ENCODE measurements at regions not wholly inside any gene's neighbourhood (a gene's known extent, or its start where the extent isn't known, plus 50 kb on each side); places are given as distances from the start of the nearest gene placed in this dataset.

DNA sequence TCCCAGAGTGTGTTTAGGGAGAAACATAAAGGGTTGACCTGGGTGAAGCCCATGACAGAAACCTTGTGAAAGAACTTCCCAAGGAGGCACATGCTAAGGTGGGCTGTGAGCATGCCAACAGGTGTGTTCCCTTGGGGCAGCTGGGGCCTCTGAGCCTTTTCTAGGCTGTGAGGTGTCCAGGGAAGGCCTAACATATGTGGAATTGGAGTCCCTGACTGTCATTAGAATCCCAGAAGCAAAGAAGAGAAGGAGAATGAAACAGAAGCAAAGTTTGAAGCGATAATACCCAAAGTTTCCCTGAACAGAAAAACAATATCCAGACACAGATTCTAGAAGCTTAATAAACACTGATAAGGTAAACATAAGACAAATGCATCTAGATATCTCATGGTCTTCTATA, 143.3 kb downstream of the CD83 start:
- DNase-seq (ENCODE audit: low spot score, unreplicated experiment), result no peak
- Mint-ChIP-seq H3K4me3 (ENCODE audit: low read depth) (no peak overlapping the region), H3K9me3 (ENCODE audit: low read depth) (peaks cover 18% of the 10 kb centered on the region), H3K4me1 (ENCODE audit: low read depth) (peaks cover 16% of the 10 kb centered on the region), H3K27ac (no peak overlapping the region), H3K36me3 (ENCODE audit: insufficient read depth) (peaks cover 3% of the 10 kb centered on the region), H3K27me3 (peaks cover 9% of the 10 kb centered on the region)
- TF ChIP-seq CTCF (IDR thresholded peaks at IDR 0.05; ENCODE audit: unreplicated experiment), result no peak

- H3K27ac Mint-ChIP-seq, result no peak overlapping the region
- H3K9me3 Mint-ChIP-seq (ENCODE audit: low read depth), result peaks cover 18% of the 10 kb centered on the region
- no peak for DNase-seq (ENCODE audit: low spot score, unreplicated experiment)
- H3K36me3 Mint-ChIP-seq (ENCODE audit: insufficient read depth), result peaks cover 3% of the 10 kb centered on the region
- no peak for TF ChIP-seq CTCF (IDR thresholded peaks at IDR 0.05; ENCODE audit: unreplicated experiment)
- H3K4me3 Mint-ChIP-seq (ENCODE audit: low read depth), result no peak overlapping the region
- peaks cover 8% of the 10 kb centered on the region for H3K27me3 Mint-ChIP-seq
- peaks cover 2% of the 10 kb centered on the region for H3K4me1 Mint-ChIP-seq (ENCODE audit: low read depth)
Measured at GRCh38 chr6:14263881-14264424, 146.4 kb downstream of the CD83 start.

DNA sequence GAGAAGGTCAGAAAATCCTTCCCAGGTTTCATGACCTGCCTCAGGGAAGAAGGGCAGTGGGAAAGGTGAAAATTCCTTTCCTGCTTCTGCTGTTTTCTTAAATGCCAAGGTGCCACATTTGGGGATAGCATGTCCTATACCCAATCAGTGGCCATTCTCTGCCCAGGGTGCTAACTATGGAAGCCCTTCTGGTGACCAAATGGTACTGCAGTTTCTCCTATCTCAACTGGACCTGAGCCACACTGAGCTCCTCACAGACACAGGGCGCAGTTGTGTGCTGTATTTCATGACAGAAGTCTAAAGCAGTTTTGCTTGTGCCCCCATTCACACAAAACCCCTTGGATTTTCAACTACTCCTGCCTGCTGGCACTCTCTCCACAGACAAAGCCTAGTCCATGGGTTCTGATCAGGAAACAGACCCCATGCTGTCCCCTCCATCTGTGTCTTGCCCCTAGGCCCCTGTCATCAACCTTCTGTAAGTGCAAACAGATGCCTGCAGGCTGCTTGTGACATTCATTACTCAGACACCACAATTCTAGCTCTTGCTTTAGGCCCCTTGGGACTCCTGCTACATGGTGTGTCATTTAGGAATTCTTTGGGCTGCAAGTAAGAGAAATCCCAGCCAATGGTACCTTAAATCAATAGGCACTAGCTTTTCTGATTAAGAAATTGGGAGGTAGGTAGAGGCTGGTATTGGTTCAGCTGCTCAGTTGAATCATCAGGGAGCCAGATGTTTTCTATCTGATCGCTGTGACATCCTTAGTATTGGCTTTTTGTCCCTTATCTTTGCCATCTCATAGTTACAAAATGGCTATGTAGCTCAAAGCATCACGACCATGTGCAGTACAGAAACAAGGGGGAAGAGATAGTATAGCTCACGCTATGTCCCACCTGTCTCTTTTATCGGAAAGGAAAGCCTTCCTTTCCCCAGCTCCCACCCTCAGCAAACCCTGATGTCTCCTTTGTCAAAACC, 147.8 kb downstream of the CD83 start:
- H3K27me3 Mint-ChIP-seq, result peaks cover 8% of the 10 kb centered on the region

GRCh38 chr6:14266266-14266665, 148.7 kb downstream of the CD83 start:
- Mint-ChIP-seq H3K27ac (no peak overlapping the region), H3K27me3 (peaks cover 8% of the 10 kb centered on the region), H3K4me3 (ENCODE audit: low read depth) (no peak overlapping the region), H3K36me3 (ENCODE audit: insufficient read depth) (peaks cover 1% of the 10 kb centered on the region), H3K9me3 (ENCODE audit: low read depth) (peaks cover 12% of the 10 kb centered on the region), H3K4me1 (ENCODE audit: low read depth) (no peaks in the 10 kb centered on the region)
- no peak for TF ChIP-seq CTCF (IDR thresholded peaks at IDR 0.05; ENCODE audit: unreplicated experiment)
- DNase-seq (ENCODE audit: low spot score, unreplicated experiment), result no peak

More for the DNA sequence above, 147.8 kb downstream of the CD83 start:
- Mint-ChIP-seq H3K36me3 (ENCODE audit: insufficient read depth) (peaks cover 3% of the 10 kb centered on the region), H3K4me1 (ENCODE audit: low read depth) (no peaks in the 10 kb centered on the region), H3K9me3 (ENCODE audit: low read depth) (peaks cover 18% of the 10 kb centered on the region), H3K4me3 (ENCODE audit: low read depth) (no peak overlapping the region), H3K27ac (no peak overlapping the region)
- peak; percentile 13 for TF ChIP-seq CTCF (IDR thresholded peaks at IDR 0.05; ENCODE audit: unreplicated experiment)
- DNase-seq (ENCODE audit: low spot score, unreplicated experiment), result no peak

- Mint-ChIP-seq H3K4me1 (ENCODE audit: low read depth) (no peaks in the 10 kb centered on the region), H3K27ac (no peak overlapping the region), H3K4me3 (ENCODE audit: low read depth) (no peak overlapping the region), H3K36me3 (ENCODE audit: insufficient read depth) (no peaks in the 10 kb centered on the region), H3K9me3 (ENCODE audit: low read depth) (peaks cover 12% of the 10 kb centered on the region), H3K27me3 (peaks cover 8% of the 10 kb centered on the region)
- no peak for TF ChIP-seq CTCF (IDR thresholded peaks at IDR 0.05; ENCODE audit: unreplicated experiment)
- DNase-seq (ENCODE audit: low spot score, unreplicated experiment), result no peak
Measured at GRCh38 chr6:14267885-14268660, 150.5 kb downstream of the CD83 start.

Measured in progenitor cell of endocrine pancreas (in vitro differentiated cells).